SK-N-SH (cell line): ENCODE measurements at regions not wholly inside any gene's neighbourhood (a gene's known extent, or its start where the extent isn't known, plus 50 kb on each side); places are given as distances from the start of the nearest gene placed in this dataset.

Experiments used
- EP300 ChIP-seq, 2 experiments: IDR thresholded peaks; 2 replicates each; pipeline versions ENCODE4 v1.4.0 to v1.6.1; 2012; ENCODE audit warnings: borderline replicate concordance in 1 of 2, low read depth in 1 of 2, low read length in 1 of 2
- NRF1 ChIP-seq: IDR thresholded peaks from 2 replicates; pipeline ENCODE4 v1.6.1; 2012; ENCODE audit warnings: low read depth, mild to moderate bottlenecking, low read length
- RCOR1 ChIP-seq: fragments of 150-350 bp; IDR thresholded peaks from 2 replicates; pipeline ENCODE4 v1.6.1; 2017; ENCODE audit warnings: antibody characterized with exemption, low read length
- SMC3 ChIP-seq: IDR thresholded peaks from 2 replicates; pipeline ENCODE4 v1.6.1; 2012; ENCODE audit warnings: low read depth, low read length, improper control_type of control experiment
- TAF1 ChIP-seq: IDR thresholded peaks from 2 replicates; pipeline ENCODE4 v1.6.1; 2012; ENCODE audit warnings: low read depth, mild to moderate bottlenecking, low read length, moderate library complexity, borderline replicate concordance
- TF ChIP-seq, protein P1 (sequence below): IDR thresholded peaks from 2 replicates; pipeline ENCODE4 v1.6.1; 2012; ENCODE audit warnings: mild to moderate bottlenecking, low read depth, low read length, moderate library complexity
- TF ChIP-seq, protein P2 (sequence below): fragments of 200-600 bp; sonication (generic); IDR thresholded peaks from 2 replicates; pipeline ENCODE4 v1.6.1; 2017; ENCODE audit warnings: antibody characterized with exemption, mild to moderate bottlenecking, moderate library complexity
- TF ChIP-seq, protein P3 (sequence below): IDR thresholded peaks from 2 replicates; pipeline ENCODE4 v1.4.0; 2012; ENCODE audit warnings: low read depth, borderline replicate concordance

- no peak for TF ChIP-seq EP300 (IDR thresholded peaks at IDR 0.05; ENCODE audit: borderline replicate concordance in 1 of 2, low read depth in 1 of 2, low read length in 1 of 2)
- TF ChIP-seq RCOR1, result no peak
- TF ChIP-seq, protein P1, sequence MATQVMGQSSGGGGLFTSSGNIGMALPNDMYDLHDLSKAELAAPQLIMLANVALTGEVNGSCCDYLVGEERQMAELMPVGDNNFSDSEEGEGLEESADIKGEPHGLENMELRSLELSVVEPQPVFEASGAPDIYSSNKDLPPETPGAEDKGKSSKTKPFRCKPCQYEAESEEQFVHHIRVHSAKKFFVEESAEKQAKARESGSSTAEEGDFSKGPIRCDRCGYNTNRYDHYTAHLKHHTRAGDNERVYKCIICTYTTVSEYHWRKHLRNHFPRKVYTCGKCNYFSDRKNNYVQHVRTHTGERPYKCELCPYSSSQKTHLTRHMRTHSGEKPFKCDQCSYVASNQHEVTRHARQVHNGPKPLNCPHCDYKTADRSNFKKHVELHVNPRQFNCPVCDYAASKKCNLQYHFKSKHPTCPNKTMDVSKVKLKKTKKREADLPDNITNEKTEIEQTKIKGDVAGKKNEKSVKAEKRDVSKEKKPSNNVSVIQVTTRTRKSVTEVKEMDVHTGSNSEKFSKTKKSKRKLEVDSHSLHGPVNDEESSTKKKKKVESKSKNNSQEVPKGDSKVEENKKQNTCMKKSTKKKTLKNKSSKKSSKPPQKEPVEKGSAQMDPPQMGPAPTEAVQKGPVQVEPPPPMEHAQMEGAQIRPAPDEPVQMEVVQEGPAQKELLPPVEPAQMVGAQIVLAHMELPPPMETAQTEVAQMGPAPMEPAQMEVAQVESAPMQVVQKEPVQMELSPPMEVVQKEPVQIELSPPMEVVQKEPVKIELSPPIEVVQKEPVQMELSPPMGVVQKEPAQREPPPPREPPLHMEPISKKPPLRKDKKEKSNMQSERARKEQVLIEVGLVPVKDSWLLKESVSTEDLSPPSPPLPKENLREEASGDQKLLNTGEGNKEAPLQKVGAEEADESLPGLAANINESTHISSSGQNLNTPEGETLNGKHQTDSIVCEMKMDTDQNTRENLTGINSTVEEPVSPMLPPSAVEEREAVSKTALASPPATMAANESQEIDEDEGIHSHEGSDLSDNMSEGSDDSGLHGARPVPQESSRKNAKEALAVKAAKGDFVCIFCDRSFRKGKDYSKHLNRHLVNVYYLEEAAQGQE, result no peak
- TF ChIP-seq, protein P2, sequence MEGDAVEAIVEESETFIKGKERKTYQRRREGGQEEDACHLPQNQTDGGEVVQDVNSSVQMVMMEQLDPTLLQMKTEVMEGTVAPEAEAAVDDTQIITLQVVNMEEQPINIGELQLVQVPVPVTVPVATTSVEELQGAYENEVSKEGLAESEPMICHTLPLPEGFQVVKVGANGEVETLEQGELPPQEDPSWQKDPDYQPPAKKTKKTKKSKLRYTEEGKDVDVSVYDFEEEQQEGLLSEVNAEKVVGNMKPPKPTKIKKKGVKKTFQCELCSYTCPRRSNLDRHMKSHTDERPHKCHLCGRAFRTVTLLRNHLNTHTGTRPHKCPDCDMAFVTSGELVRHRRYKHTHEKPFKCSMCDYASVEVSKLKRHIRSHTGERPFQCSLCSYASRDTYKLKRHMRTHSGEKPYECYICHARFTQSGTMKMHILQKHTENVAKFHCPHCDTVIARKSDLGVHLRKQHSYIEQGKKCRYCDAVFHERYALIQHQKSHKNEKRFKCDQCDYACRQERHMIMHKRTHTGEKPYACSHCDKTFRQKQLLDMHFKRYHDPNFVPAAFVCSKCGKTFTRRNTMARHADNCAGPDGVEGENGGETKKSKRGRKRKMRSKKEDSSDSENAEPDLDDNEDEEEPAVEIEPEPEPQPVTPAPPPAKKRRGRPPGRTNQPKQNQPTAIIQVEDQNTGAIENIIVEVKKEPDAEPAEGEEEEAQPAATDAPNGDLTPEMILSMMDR, result no peak
- TF ChIP-seq SMC3, result no peak
- TF ChIP-seq, protein P3, sequence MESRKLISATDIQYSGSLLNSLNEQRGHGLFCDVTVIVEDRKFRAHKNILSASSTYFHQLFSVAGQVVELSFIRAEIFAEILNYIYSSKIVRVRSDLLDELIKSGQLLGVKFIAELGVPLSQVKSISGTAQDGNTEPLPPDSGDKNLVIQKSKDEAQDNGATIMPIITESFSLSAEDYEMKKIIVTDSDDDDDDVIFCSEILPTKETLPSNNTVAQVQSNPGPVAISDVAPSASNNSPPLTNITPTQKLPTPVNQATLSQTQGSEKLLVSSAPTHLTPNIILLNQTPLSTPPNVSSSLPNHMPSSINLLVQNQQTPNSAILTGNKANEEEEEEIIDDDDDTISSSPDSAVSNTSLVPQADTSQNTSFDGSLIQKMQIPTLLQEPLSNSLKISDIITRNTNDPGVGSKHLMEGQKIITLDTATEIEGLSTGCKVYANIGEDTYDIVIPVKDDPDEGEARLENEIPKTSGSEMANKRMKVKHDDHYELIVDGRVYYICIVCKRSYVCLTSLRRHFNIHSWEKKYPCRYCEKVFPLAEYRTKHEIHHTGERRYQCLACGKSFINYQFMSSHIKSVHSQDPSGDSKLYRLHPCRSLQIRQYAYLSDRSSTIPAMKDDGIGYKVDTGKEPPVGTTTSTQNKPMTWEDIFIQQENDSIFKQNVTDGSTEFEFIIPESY, result no peak
- no peak for TF ChIP-seq NRF1
- TF ChIP-seq TAF1, result no peak
These were observed 128.8 kb downstream of the RRAGC start for GRCh38 chr1:38730511-38731397.
